Glutamatergic neuron (in vitro differentiated cells): ENCODE measurements at regions not wholly inside any gene's neighbourhood (a gene's known extent, or its start where the extent isn't known, plus 50 kb on each side); places are given as distances from the start of the nearest gene placed in this dataset.

Experiments
- DNase-seq: peaks from one replicate; pipeline ENCODE4 v3.0.0; 2022
- H3K27ac Mint-ChIP-seq: one replicate; pipeline ENCODE4 v1.8.0; 2020; ENCODE audit warnings: mild to moderate bottlenecking, mixed read lengths, inconsistent platforms; ENCODE audit not compliant: unreplicated experiment
- H3K27me3 Mint-ChIP-seq: one replicate; pipeline ENCODE4 v1.8.0; 2020; ENCODE audit warnings: mild to moderate bottlenecking, moderate library complexity, mixed read lengths, inconsistent platforms; ENCODE audit not compliant: unreplicated experiment
- H3K36me3 Mint-ChIP-seq: one replicate; pipeline ENCODE4 v1.8.0; 2020; ENCODE audit warnings: mild to moderate bottlenecking, mixed read lengths, inconsistent platforms; ENCODE audit not compliant: unreplicated experiment
- H3K4me1 Mint-ChIP-seq: one replicate; pipeline ENCODE4 v1.8.0; 2020; ENCODE audit warnings: mild to moderate bottlenecking, low read depth, mixed read lengths, inconsistent platforms; ENCODE audit not compliant: unreplicated experiment
- H3K4me3 Mint-ChIP-seq: one replicate; pipeline ENCODE4 v1.8.0; 2020; ENCODE audit warnings: mild to moderate bottlenecking, mixed read lengths, inconsistent platforms; ENCODE audit not compliant: unreplicated experiment
- H3K9me3 Mint-ChIP-seq: one replicate; pipeline ENCODE4 v1.8.0; 2020; ENCODE audit warnings: mild to moderate bottlenecking, moderate library complexity, mixed read lengths, inconsistent platforms; ENCODE audit not compliant: unreplicated experiment
- TF ChIP-seq, protein P1 (sequence below): fragments of 200-600 bp; sonication (generic); IDR thresholded peaks from one replicate; pipeline ENCODE4 v1.5.0; 2021; ENCODE audit not compliant: partially characterized antibody, unreplicated experiment

DNA sequence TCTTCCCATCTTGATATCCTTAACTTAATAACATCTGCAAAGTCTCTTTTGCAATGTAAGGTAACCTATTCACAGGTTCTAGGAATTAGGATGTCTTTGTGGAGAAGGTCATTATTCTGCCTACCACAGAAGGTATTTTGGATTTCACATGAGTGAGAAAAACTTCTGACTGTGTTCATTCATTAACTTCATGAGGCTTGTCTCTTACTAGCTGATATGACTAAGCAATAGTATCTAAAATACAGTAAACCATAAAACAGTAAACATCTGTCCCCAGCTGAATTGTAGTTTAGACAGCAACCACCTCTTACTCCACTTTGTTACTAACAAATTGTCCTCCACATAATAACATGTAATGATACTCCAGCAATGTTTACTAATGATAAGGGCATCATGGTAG, 198.1 kb downstream of the SEC23A start:
- TF ChIP-seq, protein P1, sequence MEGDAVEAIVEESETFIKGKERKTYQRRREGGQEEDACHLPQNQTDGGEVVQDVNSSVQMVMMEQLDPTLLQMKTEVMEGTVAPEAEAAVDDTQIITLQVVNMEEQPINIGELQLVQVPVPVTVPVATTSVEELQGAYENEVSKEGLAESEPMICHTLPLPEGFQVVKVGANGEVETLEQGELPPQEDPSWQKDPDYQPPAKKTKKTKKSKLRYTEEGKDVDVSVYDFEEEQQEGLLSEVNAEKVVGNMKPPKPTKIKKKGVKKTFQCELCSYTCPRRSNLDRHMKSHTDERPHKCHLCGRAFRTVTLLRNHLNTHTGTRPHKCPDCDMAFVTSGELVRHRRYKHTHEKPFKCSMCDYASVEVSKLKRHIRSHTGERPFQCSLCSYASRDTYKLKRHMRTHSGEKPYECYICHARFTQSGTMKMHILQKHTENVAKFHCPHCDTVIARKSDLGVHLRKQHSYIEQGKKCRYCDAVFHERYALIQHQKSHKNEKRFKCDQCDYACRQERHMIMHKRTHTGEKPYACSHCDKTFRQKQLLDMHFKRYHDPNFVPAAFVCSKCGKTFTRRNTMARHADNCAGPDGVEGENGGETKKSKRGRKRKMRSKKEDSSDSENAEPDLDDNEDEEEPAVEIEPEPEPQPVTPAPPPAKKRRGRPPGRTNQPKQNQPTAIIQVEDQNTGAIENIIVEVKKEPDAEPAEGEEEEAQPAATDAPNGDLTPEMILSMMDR, result no peak
- H3K4me3 Mint-ChIP-seq, result no peak overlapping the region
- H3K27me3 Mint-ChIP-seq, result no peaks in the 10 kb centered on the region
- no peaks in the 10 kb centered on the region for H3K36me3 Mint-ChIP-seq
- H3K27ac Mint-ChIP-seq, result no peak overlapping the region
- H3K4me1 Mint-ChIP-seq, result no peaks in the 10 kb centered on the region
- no peak for DNase-seq
- H3K9me3 Mint-ChIP-seq, result no peaks in the 10 kb centered on the region

DNA sequence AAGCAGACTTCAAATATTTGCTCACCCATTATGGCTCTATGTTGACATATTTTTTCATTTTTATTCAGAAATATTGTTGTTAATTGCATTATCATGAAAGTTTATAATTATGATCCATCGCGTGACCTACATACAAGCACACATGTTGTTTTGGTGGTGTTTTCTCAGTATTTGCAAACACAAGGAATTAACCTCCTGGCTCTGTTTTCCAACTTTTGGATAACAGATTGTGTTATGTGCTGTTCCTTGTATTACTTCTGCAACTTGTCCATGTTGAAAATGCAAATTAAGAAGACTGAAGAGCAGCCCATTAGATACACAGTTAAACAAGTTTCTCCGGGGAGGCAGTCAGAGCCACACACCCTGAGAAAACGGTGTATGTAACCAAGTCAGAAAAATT, 201.2 kb downstream of the SEC23A start:
- H3K27ac Mint-ChIP-seq, result no peak overlapping the region
- no peaks in the 10 kb centered on the region for H3K4me1 Mint-ChIP-seq
- no peak for DNase-seq
- H3K4me3 Mint-ChIP-seq, result no peak overlapping the region
- no peaks in the 10 kb centered on the region for H3K9me3 Mint-ChIP-seq
- TF ChIP-seq, protein P1, result no peak
- H3K27me3 Mint-ChIP-seq, result no peaks in the 10 kb centered on the region
- H3K36me3 Mint-ChIP-seq, result no peaks in the 10 kb centered on the region

DNA sequence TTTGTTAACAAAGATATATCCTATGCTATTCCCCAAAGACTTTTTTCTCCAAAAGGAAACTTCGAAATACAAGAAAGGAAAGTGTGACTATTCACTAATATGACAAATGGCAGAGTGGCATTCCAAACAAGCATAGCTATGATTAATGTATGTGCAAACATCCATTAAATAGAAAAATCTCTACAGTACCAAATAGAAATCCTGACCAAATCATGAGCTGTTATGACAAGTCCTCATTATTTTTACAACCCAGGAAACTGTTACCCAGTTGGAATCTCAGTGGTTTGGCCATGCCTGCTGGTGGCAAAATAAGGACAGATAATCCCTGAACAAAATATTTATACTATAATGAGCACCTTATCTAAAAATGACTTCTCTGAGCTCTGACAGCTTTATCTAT, 202.1 kb downstream of the SEC23A start:
- Mint-ChIP-seq H3K4me1 (no peaks in the 10 kb centered on the region), H3K27me3 (no peaks in the 10 kb centered on the region), H3K36me3 (no peaks in the 10 kb centered on the region), H3K4me3 (no peak overlapping the region), H3K9me3 (no peaks in the 10 kb centered on the region), H3K27ac (no peak overlapping the region)
- no peak for DNase-seq
- TF ChIP-seq, protein P1, result no peak

DNA sequence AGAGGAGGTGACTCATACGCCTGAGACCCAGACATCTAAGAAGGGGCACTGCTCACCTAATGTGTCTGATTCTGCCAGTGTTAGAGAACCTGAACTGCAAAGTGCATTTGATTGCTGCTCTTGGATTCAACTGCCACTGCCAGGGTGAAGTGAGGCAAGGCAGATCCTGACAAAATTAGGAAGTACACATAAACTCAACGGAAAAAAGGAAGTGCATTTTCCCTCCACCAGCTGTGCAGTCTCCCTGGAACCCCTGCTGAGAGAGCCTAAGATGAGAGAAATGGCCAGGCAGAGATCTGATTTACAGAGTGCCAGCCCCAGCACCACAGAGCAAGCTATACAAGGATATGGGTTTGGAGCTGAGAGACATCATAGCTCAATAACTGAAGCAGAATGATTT, 215.3 kb downstream of the SEC23A start:
- no peak for DNase-seq
- TF ChIP-seq, protein P1, result no peak
- H3K27ac Mint-ChIP-seq, result no peak overlapping the region
- no peak overlapping the region for H3K4me3 Mint-ChIP-seq
- no peaks in the 10 kb centered on the region for H3K4me1 Mint-ChIP-seq
- no peaks in the 10 kb centered on the region for H3K36me3 Mint-ChIP-seq
- no peaks in the 10 kb centered on the region for H3K9me3 Mint-ChIP-seq
- H3K27me3 Mint-ChIP-seq, result no peaks in the 10 kb centered on the region

DNA sequence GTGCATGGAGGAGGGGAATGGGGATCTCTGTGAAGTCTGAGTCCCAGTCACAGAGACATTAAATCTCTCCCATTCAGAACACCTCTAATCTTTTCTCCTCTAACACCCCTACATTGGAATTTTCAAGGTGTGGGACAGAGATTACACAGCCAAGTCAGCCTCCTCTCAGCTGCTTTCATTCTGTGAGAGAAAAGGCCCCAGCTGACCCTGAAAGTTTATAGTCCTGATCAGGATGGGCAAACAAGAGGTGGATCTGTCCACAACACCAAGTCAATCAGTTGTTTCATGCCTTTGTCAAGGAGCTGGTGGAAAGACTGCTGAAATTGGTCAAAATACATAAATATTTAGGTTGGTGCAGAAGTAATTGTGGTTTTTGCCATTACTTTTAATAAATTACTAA, 218.9 kb downstream of the SEC23A start:
- Mint-ChIP-seq H3K36me3 (no peaks in the 10 kb centered on the region), H3K9me3 (peaks cover 2% of the 10 kb centered on the region), H3K27ac (no peak overlapping the region), H3K27me3 (no peaks in the 10 kb centered on the region), H3K4me3 (no peak overlapping the region), H3K4me1 (no peaks in the 10 kb centered on the region)
- TF ChIP-seq, protein P1, result no peak
- DNase-seq, result no peak
